Right cardiac atrium (tissue), 5 donors: ENCODE measurements at regions not wholly inside any gene's neighbourhood (a gene's known extent, or its start where the extent isn't known, plus 50 kb on each side); places are given as distances from the start of the nearest gene placed in this dataset.
"Not testable (repeated sequence)": the region's sequence is repeated elsewhere in the genome, so short reads cannot be mapped to it uniquely, and the experiment has no call there.

Experiments
- ATAC-seq, 2 donors: fragments of 200-7000 bp; cut with Tn5 transposase; one replicate each; pipeline versions ENCODE4 v1.8.0 to v1.9.1; 2020; ENCODE audit warnings: moderate library complexity in 2 of 2, mild to moderate bottlenecking in 1 of 2
- DNase-seq, 3 donors: peaks; one replicate each; pipeline ENCODE4 v3.0.0-alpha.2; 2020
- H3K27ac ChIP-seq: one replicate; pipeline ENCODE4 v1.5.1; 2013; ENCODE audit warnings: mild to moderate bottlenecking, low read length, control low read depth, moderate library complexity
- H3K27me3 ChIP-seq: one replicate; pipeline ENCODE4 v1.6.1; 2013; ENCODE audit not compliant: control insufficient read depth, insufficient read depth
- H3K4me1 ChIP-seq: one replicate; pipeline ENCODE4 v1.6.1; 2013; ENCODE audit warnings: low read length; ENCODE audit not compliant: control insufficient read depth, insufficient read depth
- H3K4me3 ChIP-seq: one replicate; pipeline ENCODE4 v1.5.1; 2013; ENCODE audit warnings: low read length, control low read depth
- H3K9me3 ChIP-seq: one replicate; pipeline ENCODE4 v1.6.1; 2013; ENCODE audit warnings: low read length; ENCODE audit not compliant: control insufficient read depth
- WGBS: extraction: QIAGEN DNeasy Blood & Tissue Kit; methylation state at CpG from one replicate; pipeline ENCODE4 v1.1.7; 2013; 5-methylcytosine and 5-hydroxymethylcytosine counted together
- intact Hi-C, 4 donors: fragments of 100-400 bp; cut with DNase I; formaldehyde crosslinking; loops; one replicate each; pipeline versions ENCODE4 v1.11.0 to v1.14.0; 2022 to 2023
- donor health status: healthy with polysubstance abuse.
- donor health status: DM: no; HTN: yes; CAD: no.
- donor health status: DM: no; HTN: no; CAD: no.
- donor health status: DM: no; HTN: yes; CAD: no; lungs with severe emphysema.
- donor health status: DM: yes; HTN: yes; CAD: no.

- intact Hi-C loops = no loop called here
- no peaks in the 10 kb centered on the region for H3K4me1 ChIP-seq
- DNase-seq (no peak), ATAC-seq (no peak)
- no peaks in the 10 kb centered on the region for H3K9me3 ChIP-seq
- no peak overlapping the region for H3K4me3 ChIP-seq
- H3K27ac ChIP-seq = no peak overlapping the region
- no peaks in the 10 kb centered on the region for H3K27me3 ChIP-seq
Measured at GRCh38 chr5:155661859-155662258, 648.3 kb downstream of the KIF4B start.

- H3K4me1 ChIP-seq = no peaks in the 10 kb centered on the region
- WGBS = 64% methylated on average over 7 of the region's 7 CpGs
- no peak overlapping the region for H3K27ac ChIP-seq
- no peak overlapping the region for H3K4me3 ChIP-seq
- ATAC-seq (no peak), DNase-seq (no peak)
- H3K27me3 ChIP-seq = no peaks in the 10 kb centered on the region
- H3K9me3 ChIP-seq = no peaks in the 10 kb centered on the region
- intact Hi-C loops = no loop called here
Measured at GRCh38 chr5:155665361-155665760, 651.8 kb downstream of the KIF4B start.

- H3K4me1 ChIP-seq, DNase-seq, H3K27ac ChIP-seq, H3K4me3 ChIP-seq, H3K27me3 ChIP-seq, intact Hi-C loops, ATAC-seq, H3K9me3 ChIP-seq: not testable (repeated sequence)
- WGBS = 57% methylated on average over 7 of the region's 7 CpGs
Measured at GRCh38 chr5:155672001-155672400, 655.0 kb upstream of the SGCD start.

- Histone ChIP-seq H3K4me1 (no peaks in the 10 kb centered on the region), H3K27ac (no peak overlapping the region), H3K4me3 (no peak overlapping the region), H3K9me3 (no peaks in the 10 kb centered on the region), H3K27me3 (no peaks in the 10 kb centered on the region)
- intact Hi-C loops = no loop called here
- no peak for DNase-seq
- no peak for ATAC-seq
Measured at GRCh38 chr5:155676967-155677366, 650.0 kb upstream of the SGCD start.

- DNase-seq (no peak), ATAC-seq (no peak)
- Histone ChIP-seq H3K4me1 (no peaks in the 10 kb centered on the region), H3K27me3 (no peaks in the 10 kb centered on the region), H3K27ac (no peak overlapping the region), H3K9me3 (no peaks in the 10 kb centered on the region), H3K4me3 (no peak overlapping the region)
- intact Hi-C loops = no loop called here
- 75% methylated on average over 2 of the region's 2 CpGs for WGBS
Measured at GRCh38 chr5:155678371-155678770, 648.6 kb upstream of the SGCD start.

- ATAC-seq = no peak
- Histone ChIP-seq H3K27ac (no peak overlapping the region), H3K9me3 (no peaks in the 10 kb centered on the region), H3K4me3 (no peak overlapping the region), H3K27me3 (no peaks in the 10 kb centered on the region), H3K4me1 (no peaks in the 10 kb centered on the region)
- 54% methylated on average over 1 of the region's 1 CpG for WGBS
- intact Hi-C loops = no loop called here
- DNase-seq = no peak
Measured at GRCh38 chr5:155679530-155679929, 647.4 kb upstream of the SGCD start.

- Histone ChIP-seq H3K4me3 (no peak overlapping the region), H3K27ac (no peak overlapping the region), H3K4me1 (no peaks in the 10 kb centered on the region), H3K27me3 (no peaks in the 10 kb centered on the region), H3K9me3 (no peaks in the 10 kb centered on the region)
- DNase-seq (no peak), ATAC-seq (no peak)
- intact Hi-C loops = no loop called here
Measured at GRCh38 chr5:155684417-155684816, 642.5 kb upstream of the SGCD start.

- H3K4me3 ChIP-seq = no peak overlapping the region
- no peaks in the 10 kb centered on the region for H3K4me1 ChIP-seq
- ATAC-seq = no peak
- WGBS = 49% methylated on average over 1 of the region's 1 CpG
- no peaks in the 10 kb centered on the region for H3K27me3 ChIP-seq
- DNase-seq = no peak
- no peaks in the 10 kb centered on the region for H3K9me3 ChIP-seq
- intact Hi-C loops = no loop called here
- H3K27ac ChIP-seq = no peak overlapping the region
Measured at GRCh38 chr5:155686131-155686530, 640.8 kb upstream of the SGCD start.

GRCh38 chr5:155689406-155689805 lies 637.6 kb upstream of the SGCD start:
- H3K9me3 ChIP-seq = no peaks in the 10 kb centered on the region
- H3K27ac ChIP-seq = no peak overlapping the region
- intact Hi-C loops = no loop called here
- ATAC-seq (no peak), DNase-seq (no peak)
- no peaks in the 10 kb centered on the region for H3K27me3 ChIP-seq
- no peaks in the 10 kb centered on the region for H3K4me1 ChIP-seq
- WGBS = 28% methylated on average over 1 of the region's 1 CpG
- H3K4me3 ChIP-seq = no peak overlapping the region

- DNase-seq (no peak), ATAC-seq (no peak)
- Histone ChIP-seq H3K4me3 (no peak overlapping the region), H3K9me3 (no peaks in the 10 kb centered on the region), H3K4me1 (no peaks in the 10 kb centered on the region), H3K27me3 (no peaks in the 10 kb centered on the region), H3K27ac (no peak overlapping the region)
- intact Hi-C loops = no loop called here
- 52% methylated on average over 1 of the region's 1 CpG for WGBS
Measured at GRCh38 chr5:155696362-155696761, 630.6 kb upstream of the SGCD start.

GRCh38 chr5:155697236-155697635 lies 629.7 kb upstream of the SGCD start:
- Histone ChIP-seq H3K27ac (no peak overlapping the region), H3K9me3 (no peaks in the 10 kb centered on the region), H3K4me3 (no peak overlapping the region), H3K27me3 (no peaks in the 10 kb centered on the region), H3K4me1 (no peaks in the 10 kb centered on the region)
- WGBS = 77% methylated on average over 4 of the region's 4 CpGs
- no peak for DNase-seq
- intact Hi-C loops = no loop called here
- no peak for ATAC-seq

GRCh38 chr5:155699385-155699784 lies 627.6 kb upstream of the SGCD start:
- DNase-seq (no peak), ATAC-seq (no peak)
- intact Hi-C loops = no loop called here
- no peaks in the 10 kb centered on the region for H3K9me3 ChIP-seq
- no peaks in the 10 kb centered on the region for H3K27me3 ChIP-seq
- H3K27ac ChIP-seq = no peak overlapping the region
- 55% methylated on average over 1 of the region's 1 CpG for WGBS
- no peaks in the 10 kb centered on the region for H3K4me1 ChIP-seq
- H3K4me3 ChIP-seq = no peak overlapping the region
